GM12891 (cell line): ENCODE measurements at regions not wholly inside any gene's neighbourhood (a gene's known extent, or its start where the extent isn't known, plus 50 kb on each side); places are given as distances from the start of the nearest gene placed in this dataset.
"Not testable (repeated sequence)": the region's sequence is repeated elsewhere in the genome, so short reads cannot be mapped to it uniquely, and the experiment has no call there.

Source experiments
- PAX5 ChIP-seq: IDR thresholded peaks from 2 replicates; pipeline ENCODE4 v1.6.1; 2011; ENCODE audit warnings: low read length, moderate library complexity, mild to moderate bottlenecking; ENCODE audit not compliant: insufficient read depth, severe bottlenecking
- POLR2A ChIP-seq: IDR thresholded peaks from 2 replicates; pipeline ENCODE4 v1.6.1; 2011; ENCODE audit warnings: low read depth, low read length, control low read depth
- POLR2AphosphoS5 ChIP-seq: IDR thresholded peaks from 2 replicates; pipeline ENCODE4 v1.6.1; 2011; ENCODE audit warnings: low read depth, low read length, control low read depth
- SPI1 ChIP-seq: IDR thresholded peaks from 2 replicates; pipeline ENCODE4 v1.6.1; 2011; ENCODE audit warnings: low read depth, low read length, control low read depth
- TAF1 ChIP-seq: IDR thresholded peaks from 2 replicates; pipeline ENCODE4 v1.6.1; 2011; ENCODE audit warnings: low read depth, low read length, control low read depth

DNA sequence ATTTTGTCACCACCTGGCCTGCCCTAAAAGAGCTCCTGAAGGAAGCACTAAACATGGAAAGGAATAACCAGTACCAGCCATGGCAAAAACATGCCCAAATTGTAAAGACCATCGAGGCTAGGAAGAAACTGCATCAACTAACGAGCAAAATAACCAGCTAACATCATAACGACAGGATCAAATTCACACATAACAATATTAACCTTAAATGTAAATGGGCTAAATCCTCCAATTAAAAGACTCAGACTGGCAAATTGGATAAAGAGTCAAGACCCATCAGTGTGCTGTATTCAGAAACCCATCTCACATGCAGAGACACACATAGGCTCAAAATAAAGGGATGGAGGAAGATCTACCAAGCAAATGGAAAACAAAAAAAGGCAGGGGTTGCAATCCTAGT lies 264.3 kb upstream of the XYLT1 start:
- not testable (repeated sequence) for TF ChIP-seq TAF1, POLR2A, POLR2AphosphoS5, SPI1, PAX5
